ENCODE measurements at regions not wholly inside any gene's neighbourhood (a gene's known extent, or its start where the extent isn't known, plus 50 kb on each side); places are given as distances from the start of the nearest gene placed in this dataset.

DNA sequence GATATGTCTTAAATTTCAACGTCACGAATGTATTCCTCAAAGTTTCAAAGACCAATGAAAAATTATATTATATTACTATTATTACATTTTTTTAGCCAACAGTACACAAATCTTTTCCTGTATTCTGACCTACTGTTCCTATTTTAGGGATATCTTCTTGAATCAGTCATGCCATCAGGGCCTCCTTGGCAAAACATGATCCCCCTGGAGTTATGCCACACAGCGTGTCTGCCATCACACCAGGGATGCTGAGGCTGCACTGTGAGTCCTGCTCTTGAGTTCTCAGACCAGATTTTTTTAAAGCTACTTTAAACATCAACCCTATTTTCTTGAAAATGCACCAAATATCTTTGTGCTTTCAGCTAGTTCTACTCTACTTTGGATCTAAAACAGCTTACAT is 425.9 kb upstream of the ZNF385D start:
- Histone ChIP-seq H3K9ac (ENCODE audit: low read length) (no peak overlapping the region), H4K20me1 (ENCODE audit: low read length) (no peaks in the 10 kb centered on the region), H2AFZ (ENCODE audit: low read length) (no peak overlapping the region), H3K9me2 (replicated peaks; ENCODE audit: low read length) (no peaks in the 10 kb centered on the region), H3K27ac (ENCODE audit: low read length) (no peak overlapping the region), H3K4me3 (ENCODE audit: low read length) (no peak overlapping the region), H3K79me2 (ENCODE audit: low read length) (no peaks in the 10 kb centered on the region), H3K9me3 (ENCODE audit: low read length) (no peaks in the 10 kb centered on the region), H3K4me2 (ENCODE audit: low read length) (no peak overlapping the region), H3F3A (ENCODE audit: low read length, unreplicated experiment) (no peaks in the 10 kb centered on the region), H3K27me3 (ENCODE audit: low read length) (no peaks in the 10 kb centered on the region), H3K4me1 (ENCODE audit: insufficient read depth, low read length) (no peaks in the 10 kb centered on the region), H3K36me3 (ENCODE audit: low read depth, low read length) (no peaks in the 10 kb centered on the region)
- ATAC-seq (no peak), DNase-seq (no peak)
- TF ChIP-seq EZH2 (IDR thresholded peaks at IDR 0.05; ENCODE audit: low read length, unreplicated experiment) (no peak), EZH2phosphoT487 (IDR thresholded peaks at IDR 0.05; ENCODE audit: borderline replicate concordance, low read length) (no peak)
- TF ChIP-seq, protein P1, sequence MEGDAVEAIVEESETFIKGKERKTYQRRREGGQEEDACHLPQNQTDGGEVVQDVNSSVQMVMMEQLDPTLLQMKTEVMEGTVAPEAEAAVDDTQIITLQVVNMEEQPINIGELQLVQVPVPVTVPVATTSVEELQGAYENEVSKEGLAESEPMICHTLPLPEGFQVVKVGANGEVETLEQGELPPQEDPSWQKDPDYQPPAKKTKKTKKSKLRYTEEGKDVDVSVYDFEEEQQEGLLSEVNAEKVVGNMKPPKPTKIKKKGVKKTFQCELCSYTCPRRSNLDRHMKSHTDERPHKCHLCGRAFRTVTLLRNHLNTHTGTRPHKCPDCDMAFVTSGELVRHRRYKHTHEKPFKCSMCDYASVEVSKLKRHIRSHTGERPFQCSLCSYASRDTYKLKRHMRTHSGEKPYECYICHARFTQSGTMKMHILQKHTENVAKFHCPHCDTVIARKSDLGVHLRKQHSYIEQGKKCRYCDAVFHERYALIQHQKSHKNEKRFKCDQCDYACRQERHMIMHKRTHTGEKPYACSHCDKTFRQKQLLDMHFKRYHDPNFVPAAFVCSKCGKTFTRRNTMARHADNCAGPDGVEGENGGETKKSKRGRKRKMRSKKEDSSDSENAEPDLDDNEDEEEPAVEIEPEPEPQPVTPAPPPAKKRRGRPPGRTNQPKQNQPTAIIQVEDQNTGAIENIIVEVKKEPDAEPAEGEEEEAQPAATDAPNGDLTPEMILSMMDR (conservative IDR thresholded peaks at IDR 0.05; ENCODE audit: low read depth, low read length) = no peak
- no TSS peak for BruUV-seq (replicated peaks)
- ChIA-PET POLR2A (ENCODE audit: unreplicated experiment) (no interaction called here), CTCF (interaction anchor here (0.7 kb wide), 1 partner anchor 319 kb away, joined by 3 read pairs; no protein-coding TSS in a partner anchor)
- intact Hi-C loops (cut with micrococcal nuclease) = loop anchor here (1.0 to 5.0 kb wide), 7 partner anchors 142 to 785 kb away; no protein-coding TSS in a partner anchor

DNA sequence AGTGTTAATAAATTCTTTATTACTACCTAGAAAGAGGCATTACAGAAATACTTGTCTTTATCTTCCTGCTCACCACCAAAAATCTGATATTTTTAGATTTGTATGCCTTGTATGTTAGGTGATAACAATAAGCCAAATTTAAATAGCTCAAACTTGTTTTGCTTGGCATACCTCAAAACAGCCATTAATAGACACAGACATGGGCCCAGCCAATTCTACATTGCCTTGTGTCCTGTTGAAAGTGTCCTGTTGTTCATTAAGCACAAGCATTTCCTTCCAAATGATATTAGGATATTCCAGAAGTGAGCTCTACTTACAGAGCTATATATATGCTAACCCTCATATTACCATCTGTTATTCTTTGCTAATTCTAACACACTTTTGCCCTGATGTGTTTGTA is 438.6 kb upstream of the ZNF385D start:
- H3K9me2 ChIP-seq (replicated peaks; ENCODE audit: low read length) = no peaks in the 10 kb centered on the region
- H3K79me2 ChIP-seq (ENCODE audit: low read length) = no peaks in the 10 kb centered on the region
- no peaks in the 10 kb centered on the region for H3F3A ChIP-seq (ENCODE audit: low read length, unreplicated experiment)
- TF ChIP-seq, protein P1 (conservative IDR thresholded peaks at IDR 0.05; ENCODE audit: low read depth, low read length) = no peak
- H3K27ac ChIP-seq (ENCODE audit: low read length) = no peak overlapping the region
- no peaks in the 10 kb centered on the region for H3K27me3 ChIP-seq (ENCODE audit: low read length)
- H4K20me1 ChIP-seq (ENCODE audit: low read length) = no peaks in the 10 kb centered on the region
- ChIA-PET POLR2A (ENCODE audit: unreplicated experiment) (no interaction called here), CTCF (no interaction called here)
- BruUV-seq (replicated peaks) = no TSS peak
- no peak overlapping the region for H2AFZ ChIP-seq (ENCODE audit: low read length)
- no peak for DNase-seq
- no peaks in the 10 kb centered on the region for H3K36me3 ChIP-seq (ENCODE audit: low read depth, low read length)
- no peak overlapping the region for H3K4me3 ChIP-seq (ENCODE audit: low read length)
- H3K4me1 ChIP-seq (ENCODE audit: insufficient read depth, low read length) = no peaks in the 10 kb centered on the region
- H3K9ac ChIP-seq (ENCODE audit: low read length) = no peak overlapping the region
- ATAC-seq = no peak
- intact Hi-C loops (cut with micrococcal nuclease) = loop anchor here (5.0 kb wide), 1 partner anchor 68 kb away; no protein-coding TSS in a partner anchor
- no peak overlapping the region for H3K4me2 ChIP-seq (ENCODE audit: low read length)
- H3K9me3 ChIP-seq (ENCODE audit: low read length) = no peaks in the 10 kb centered on the region

DNA sequence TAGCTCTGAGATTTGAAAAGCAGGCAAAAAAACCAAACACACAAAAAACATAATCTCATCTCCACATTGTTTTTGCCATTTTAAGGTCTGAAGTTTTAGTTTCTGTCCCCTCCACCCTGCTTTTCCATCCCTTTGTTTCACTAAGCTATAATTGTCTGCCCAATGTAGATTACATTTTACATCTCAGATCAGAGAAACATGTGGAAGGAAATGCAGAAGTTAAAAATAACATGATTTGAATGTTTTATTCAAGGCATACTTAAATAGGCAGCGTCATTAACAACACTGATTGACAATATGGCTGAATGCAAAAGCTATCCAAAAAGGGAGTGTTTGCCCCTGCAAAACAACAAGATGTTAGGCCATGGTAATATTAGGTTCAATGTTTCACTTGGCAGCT is 448.1 kb upstream of the ZNF385D start:
- Histone ChIP-seq H3K27me3 (ENCODE audit: low read length) (no peaks in the 10 kb centered on the region), H3K9ac (ENCODE audit: low read length) (no peak overlapping the region), H3K9me3 (ENCODE audit: low read length) (no peaks in the 10 kb centered on the region), H3K4me2 (ENCODE audit: low read length) (no peak overlapping the region), H3K36me3 (ENCODE audit: low read depth, low read length) (no peaks in the 10 kb centered on the region), H3K4me1 (ENCODE audit: insufficient read depth, low read length) (peaks cover 16% of the 10 kb centered on the region; the same call in 1 of the 2 replicates), H3F3A (ENCODE audit: low read length, unreplicated experiment) (no peaks in the 10 kb centered on the region), H3K27ac (ENCODE audit: low read length) (no peak overlapping the region), H2AFZ (ENCODE audit: low read length) (no peak overlapping the region), H3K9me2 (replicated peaks; ENCODE audit: low read length) (no peaks in the 10 kb centered on the region), H3K4me3 (ENCODE audit: low read length) (no peak overlapping the region), H4K20me1 (ENCODE audit: low read length) (no peaks in the 10 kb centered on the region), H3K79me2 (ENCODE audit: low read length) (no peaks in the 10 kb centered on the region)
- TF ChIP-seq, protein P1 (conservative IDR thresholded peaks at IDR 0.05; ENCODE audit: low read depth, low read length) = no peak
- no peak for TF ChIP-seq EZH2phosphoT487 (IDR thresholded peaks at IDR 0.05; ENCODE audit: borderline replicate concordance, low read length)
- TF ChIP-seq EZH2 (IDR thresholded peaks at IDR 0.05; ENCODE audit: low read length, unreplicated experiment) = no peak
- ATAC-seq (no peak), DNase-seq (no peak)
- no TSS peak for BruUV-seq (replicated peaks)
- intact Hi-C loops (cut with micrococcal nuclease) = loop anchor here (5.0 kb wide), 1 partner anchor 83 kb away; no protein-coding TSS in a partner anchor
- POLR2A ChIA-PET (ENCODE audit: unreplicated experiment) = no interaction called here
- CTCF ChIA-PET = no interaction called here
